ENCODE measurements at regions not wholly inside any gene's neighbourhood (a gene's known extent, or its start where the extent isn't known, plus 50 kb on each side); places are given as distances from the start of the nearest gene placed in this dataset.

DNA sequence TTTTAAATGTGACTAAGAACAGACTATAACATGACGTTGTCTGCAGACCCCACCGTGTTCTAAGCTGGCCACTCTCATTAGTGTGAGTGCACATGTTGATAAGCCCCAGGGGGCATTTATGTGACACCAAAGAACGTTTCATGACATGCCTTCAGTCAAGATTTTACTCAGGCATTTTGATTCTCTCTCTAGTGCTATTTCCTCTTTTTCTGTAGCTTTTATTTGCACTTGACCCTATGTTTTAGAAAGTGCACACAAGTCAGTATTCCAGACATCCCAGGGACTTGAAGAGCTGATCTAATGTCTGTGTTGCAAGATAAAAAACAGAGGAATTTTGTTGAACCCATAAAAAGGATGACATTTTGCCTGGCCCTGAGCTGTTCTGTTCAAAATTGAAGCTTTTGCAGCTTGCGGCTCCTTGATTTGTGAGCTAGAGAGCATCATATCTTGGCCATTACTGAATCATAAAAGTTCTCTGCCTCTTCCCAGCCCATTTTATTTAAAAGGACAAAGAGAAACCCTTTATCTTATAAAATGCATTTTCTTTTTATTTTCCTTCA is 80.9 kb upstream of the TYRP1 start:
- DNase-seq, result no peak

DNA sequence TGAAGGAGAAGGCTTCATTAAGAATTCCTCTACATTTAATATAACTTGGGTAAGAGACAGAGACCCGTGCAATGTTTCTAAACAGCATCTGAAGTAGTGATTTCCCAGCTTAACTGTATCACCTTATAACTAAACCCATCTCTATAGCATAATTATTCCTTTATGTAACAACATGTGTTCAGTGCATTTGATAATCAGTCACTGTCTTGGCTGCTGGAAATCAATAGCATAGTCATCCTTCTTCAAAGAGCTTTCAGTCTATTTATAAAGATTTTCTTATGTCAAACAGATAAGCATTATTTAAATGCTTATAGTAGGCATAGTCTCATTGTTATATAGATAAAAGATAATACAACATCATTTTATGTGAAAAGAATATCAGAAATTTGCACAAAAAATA is 80.1 kb upstream of the TYRP1 start:
- no peak for DNase-seq

DNA sequence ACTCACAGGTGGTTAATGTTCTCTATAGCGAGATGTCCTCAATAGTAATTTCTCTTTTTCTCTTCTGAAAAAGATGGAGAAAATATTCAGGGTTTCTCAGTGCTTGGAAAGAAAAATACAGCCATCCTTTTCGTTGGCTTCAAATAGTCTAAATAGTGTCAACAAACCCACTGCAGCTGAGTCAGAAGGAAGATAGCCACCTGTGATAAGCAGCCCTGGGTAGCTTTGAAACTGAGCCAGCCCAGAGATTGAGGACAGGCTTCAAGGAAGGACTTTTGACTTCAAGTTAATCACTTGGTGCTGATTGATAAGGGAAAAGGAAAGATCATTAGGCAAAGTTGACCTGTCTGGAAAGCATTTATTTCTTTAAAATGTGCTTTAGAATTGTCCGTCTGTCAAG is 78.7 kb upstream of the TYRP1 start:
- no peak for DNase-seq

DNA sequence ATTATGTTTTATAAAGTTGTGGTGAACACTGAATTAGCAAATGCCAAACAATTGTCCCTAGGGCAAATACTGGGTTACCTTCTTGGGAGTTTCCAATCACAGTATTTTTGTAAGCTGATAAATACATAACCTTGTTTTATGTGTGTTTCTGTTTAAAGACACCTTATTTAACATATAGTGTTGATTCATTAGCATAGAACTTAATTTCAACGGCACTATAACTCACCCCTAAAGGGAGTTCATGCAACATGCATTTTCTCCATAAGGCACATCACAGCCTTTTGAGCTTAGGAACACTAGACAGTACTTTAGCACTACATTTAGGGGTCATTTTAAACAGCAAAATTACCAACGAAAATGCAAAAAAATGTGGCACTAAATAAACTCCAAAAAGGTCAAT is 74.2 kb upstream of the TYRP1 start:
- no peak for DNase-seq

DNA sequence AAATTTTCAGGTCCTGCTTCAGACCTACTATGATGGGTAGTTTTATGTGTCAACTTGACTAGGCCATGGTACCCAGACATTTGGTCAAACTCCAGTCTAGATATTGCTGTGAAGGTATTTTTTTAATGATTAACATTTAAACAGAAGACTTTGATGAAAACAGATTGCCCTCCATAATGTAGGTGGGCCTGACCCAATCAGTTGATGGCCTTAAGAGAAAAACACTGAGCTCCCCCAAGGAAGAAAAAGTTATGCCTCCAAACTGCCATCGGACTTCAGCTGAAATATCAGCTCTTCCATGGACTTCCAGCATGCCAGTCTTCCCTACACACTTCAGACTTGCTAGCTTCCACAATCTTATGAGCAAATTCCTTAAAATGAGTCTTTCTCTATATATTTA is 67.3 kb upstream of the TYRP1 start:
- DNase-seq, result no peak

DNA sequence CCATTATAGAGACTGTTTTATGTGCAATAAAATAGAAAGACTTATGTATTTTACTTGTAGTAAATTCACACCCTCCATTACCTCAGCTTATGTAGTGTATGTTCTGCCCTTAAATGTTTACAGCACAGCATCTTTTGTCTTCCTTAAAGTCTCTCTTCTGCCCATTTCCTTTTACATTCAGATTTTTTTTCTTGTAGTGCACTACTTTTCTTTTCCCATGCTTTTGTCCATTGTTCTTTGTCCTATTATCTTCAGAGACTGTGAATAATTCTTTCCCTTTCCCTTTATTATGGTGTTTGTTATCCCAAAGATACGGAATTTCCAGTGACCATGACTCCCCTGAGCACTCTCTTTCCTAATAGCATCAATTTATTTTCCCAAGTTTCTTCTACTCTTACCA is 66.1 kb upstream of the TYRP1 start:
- DNase-seq, result no peak

DNA sequence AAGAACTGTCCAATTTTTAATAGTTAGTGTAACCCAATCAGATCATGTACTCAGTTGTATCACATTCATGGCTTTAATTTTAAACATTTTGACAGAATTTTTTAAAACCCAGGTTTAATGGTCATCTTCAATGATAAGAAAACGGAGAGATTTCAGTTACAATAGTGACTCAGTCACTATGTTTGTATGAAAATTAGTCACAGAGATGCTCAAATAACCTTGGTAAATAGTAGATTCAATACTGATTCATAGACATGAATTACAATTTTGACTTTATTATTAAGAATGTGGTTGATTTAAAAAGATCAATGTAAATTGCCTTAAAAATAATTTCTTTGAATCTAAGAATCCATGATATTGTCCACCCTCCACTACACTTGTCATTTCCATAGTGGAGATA is 64.6 kb upstream of the TYRP1 start:
- DNase-seq, result no peak

DNA sequence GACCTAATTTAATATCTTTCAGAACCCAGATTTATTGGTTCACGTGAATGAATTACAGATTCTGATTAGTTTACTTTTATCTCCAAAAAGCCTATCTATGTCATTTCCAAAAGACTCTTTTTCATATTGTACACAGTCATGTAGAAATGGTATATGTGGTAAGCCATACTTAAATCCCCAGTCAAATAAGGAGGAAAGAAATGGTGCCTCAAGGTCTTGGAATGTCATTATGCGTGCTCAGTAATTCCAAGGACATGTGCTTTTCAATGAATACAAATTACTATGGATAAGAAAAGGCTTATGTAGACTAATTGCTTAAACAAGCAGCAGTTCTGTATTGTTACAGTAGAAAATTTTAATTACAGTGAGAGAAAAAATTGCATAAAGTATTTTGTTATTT is 64.1 kb upstream of the TYRP1 start:
- DNase-seq, result no peak

DNA sequence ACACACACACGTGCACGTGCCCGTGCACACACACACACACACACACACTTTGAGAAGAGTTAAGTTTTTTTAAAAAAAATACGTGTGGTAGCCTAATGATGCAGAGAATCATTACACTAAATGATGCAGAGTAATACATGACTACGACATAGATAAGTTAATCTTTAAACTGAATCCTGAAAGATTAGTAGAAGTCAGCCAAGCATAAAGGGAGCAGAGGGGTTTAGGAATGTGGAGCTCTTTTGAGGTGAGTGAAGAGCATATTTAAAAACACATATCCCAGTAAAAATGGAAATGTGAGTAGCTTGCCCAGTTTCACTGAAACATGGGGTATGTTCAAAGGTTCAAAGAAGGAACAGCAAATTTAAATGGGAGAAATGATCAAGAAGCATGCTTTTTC is 61.3 kb upstream of the TYRP1 start:
- DNase-seq, result no peak

DNA sequence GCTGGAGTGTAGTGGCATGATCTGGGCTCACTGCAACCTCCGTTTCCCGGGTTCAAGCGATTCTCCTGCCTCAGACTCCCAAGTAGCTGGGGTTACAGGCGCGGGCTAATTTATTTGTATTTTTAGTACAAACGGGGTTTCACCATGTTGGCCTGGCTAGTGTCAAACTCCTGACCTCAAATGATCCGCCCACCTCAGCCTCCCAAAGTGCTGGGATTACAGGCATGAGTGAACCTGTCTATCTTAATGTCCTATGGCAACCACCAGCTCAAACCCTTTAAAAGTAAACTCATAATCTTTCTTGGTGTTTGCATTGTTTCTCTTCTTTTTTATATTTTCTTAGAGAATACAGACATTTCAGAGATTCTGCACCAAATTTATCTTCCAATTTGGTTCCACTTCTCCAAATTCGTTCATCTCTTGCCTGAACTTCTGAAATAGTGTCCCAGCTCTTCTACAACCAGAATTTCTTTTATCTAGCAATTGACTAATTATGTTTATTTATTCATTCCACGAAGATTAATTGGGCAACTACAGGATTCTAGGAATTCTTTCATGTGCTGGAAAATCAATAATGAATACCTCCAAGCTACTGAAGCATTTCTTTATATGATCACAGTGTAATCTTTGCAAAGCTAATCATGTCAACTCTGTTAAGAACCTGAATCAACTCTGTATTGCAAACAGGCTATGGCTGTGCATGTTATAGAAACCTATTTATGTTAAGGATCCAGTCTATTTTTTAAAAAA is 60.0 kb upstream of the TYRP1 start:
- no peak for DNase-seq

DNA sequence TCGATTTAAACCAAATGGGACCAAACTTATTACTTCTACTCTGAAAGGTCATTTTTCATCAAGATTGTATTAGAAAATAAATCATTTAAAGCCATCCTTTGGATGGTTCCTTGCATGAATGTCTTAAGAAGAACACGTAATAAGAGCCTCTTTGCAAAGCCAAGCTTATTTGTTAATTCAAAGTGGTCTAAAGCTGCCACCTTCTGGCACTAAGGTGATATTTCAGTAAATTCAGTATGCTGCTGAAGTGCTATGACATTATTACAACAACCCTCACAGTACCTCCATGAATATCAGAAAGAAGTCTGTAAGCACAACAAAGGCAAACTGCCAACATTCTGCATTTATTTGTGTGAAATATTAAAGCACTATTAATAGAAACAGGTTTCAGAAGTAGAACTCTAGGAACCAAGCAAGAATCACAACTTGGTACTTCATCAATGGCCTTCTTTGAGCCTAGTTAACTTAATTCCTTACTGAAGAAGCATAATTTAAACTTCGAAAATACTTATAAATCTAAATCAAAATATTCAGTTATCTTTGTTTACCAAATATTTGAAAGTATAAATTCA is 53.1 kb upstream of the TYRP1 start:
- no peak for DNase-seq

DNA sequence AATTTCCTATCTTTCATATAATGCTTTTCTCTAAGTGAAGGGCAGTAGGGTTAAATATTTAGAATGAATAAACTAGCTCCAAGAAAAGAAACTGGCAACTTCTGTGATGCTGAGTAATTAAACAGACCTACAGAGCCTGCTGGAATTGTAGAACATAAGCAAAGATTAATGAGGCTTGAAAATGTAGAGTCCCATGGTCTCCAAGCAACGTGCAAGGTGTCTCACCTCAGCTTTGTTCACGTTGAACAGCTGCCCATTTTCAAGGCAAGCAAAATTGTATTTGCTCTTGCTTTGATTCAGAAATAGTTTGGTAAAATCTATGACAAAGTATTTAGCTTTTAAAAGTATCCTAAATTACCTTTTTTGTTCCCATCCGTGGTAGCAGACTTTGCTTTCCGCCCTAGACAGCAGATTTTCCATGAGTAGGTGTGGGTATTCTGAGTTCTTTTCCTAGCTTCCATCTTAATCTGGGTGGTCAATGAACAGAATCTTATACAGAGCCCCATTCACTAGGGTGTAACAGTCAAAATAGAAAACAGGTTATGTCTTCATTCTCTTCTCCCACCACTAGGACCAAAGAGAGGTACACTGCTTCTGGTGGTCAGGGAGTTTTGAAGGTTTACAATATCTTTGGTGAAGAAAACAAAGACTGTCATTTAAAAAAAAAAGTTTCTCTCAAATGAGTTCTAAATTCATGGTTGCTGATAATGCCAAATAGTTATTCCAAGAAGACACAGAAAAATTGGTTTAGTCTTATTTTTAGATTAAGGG is 52.1 kb upstream of the TYRP1 start:
- DNase-seq, result no peak

Data from GF-D8 (cell line).